ENCODE measurements at regions not wholly inside any gene's neighbourhood (a gene's known extent, or its start where the extent isn't known, plus 50 kb on each side); places are given as distances from the start of the nearest gene placed in this dataset.

DNA sequence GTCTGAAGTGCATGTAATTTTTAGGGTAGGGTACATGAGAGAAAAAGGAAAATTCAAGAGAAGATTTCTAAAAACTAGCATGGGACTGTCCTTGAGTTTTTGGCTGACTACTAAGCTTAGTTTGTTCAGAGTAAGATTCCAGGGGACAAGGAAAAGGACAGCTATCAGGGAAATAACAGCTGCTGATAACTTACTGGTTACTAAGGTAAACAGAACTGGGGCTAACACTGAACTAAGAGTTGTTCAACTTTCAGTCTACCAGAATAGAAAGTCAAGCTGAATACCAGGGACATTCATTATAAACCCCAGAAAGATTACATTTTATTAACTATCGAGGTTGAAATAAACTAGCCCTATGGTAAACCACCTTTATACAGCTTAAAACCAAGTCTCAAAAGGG lies 261.8 kb upstream of the CYRIA start:
- TF ChIP-seq POLR2A (IDR thresholded peaks at IDR 0.05; ENCODE audit: low read depth, low read length) = no peak
- no peak for TF ChIP-seq EZH2 (IDR thresholded peaks at IDR 0.05; ENCODE audit: borderline replicate concordance, control insufficient read depth, low read depth, low read length)
- no peak for TF ChIP-seq CTCF (IDR thresholded peaks at IDR 0.05 in 2 of 3, conservative IDR thresholded peaks at IDR 0.05 in 1 of 3; ENCODE audit: control insufficient read depth in 2 of 3, extremely low read depth in 1 of 3, insufficient read depth in 1 of 3, low read depth in 3 of 3, low read length in 3 of 3)
- no peak for TF ChIP-seq EP300 (IDR thresholded peaks at IDR 0.05; ENCODE audit: borderline replicate concordance in 1 of 2, control insufficient read depth in 1 of 2, low read depth in 2 of 2, low read length in 2 of 2)
- TF ChIP-seq, protein P1, sequence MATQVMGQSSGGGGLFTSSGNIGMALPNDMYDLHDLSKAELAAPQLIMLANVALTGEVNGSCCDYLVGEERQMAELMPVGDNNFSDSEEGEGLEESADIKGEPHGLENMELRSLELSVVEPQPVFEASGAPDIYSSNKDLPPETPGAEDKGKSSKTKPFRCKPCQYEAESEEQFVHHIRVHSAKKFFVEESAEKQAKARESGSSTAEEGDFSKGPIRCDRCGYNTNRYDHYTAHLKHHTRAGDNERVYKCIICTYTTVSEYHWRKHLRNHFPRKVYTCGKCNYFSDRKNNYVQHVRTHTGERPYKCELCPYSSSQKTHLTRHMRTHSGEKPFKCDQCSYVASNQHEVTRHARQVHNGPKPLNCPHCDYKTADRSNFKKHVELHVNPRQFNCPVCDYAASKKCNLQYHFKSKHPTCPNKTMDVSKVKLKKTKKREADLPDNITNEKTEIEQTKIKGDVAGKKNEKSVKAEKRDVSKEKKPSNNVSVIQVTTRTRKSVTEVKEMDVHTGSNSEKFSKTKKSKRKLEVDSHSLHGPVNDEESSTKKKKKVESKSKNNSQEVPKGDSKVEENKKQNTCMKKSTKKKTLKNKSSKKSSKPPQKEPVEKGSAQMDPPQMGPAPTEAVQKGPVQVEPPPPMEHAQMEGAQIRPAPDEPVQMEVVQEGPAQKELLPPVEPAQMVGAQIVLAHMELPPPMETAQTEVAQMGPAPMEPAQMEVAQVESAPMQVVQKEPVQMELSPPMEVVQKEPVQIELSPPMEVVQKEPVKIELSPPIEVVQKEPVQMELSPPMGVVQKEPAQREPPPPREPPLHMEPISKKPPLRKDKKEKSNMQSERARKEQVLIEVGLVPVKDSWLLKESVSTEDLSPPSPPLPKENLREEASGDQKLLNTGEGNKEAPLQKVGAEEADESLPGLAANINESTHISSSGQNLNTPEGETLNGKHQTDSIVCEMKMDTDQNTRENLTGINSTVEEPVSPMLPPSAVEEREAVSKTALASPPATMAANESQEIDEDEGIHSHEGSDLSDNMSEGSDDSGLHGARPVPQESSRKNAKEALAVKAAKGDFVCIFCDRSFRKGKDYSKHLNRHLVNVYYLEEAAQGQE (IDR thresholded peaks at IDR 0.05; ENCODE audit: low read depth, low read length) = no peak
- TF ChIP-seq TARDBP (IDR thresholded peaks at IDR 0.05; ENCODE audit: borderline replicate concordance) = no peak
- TF ChIP-seq, protein P2, sequence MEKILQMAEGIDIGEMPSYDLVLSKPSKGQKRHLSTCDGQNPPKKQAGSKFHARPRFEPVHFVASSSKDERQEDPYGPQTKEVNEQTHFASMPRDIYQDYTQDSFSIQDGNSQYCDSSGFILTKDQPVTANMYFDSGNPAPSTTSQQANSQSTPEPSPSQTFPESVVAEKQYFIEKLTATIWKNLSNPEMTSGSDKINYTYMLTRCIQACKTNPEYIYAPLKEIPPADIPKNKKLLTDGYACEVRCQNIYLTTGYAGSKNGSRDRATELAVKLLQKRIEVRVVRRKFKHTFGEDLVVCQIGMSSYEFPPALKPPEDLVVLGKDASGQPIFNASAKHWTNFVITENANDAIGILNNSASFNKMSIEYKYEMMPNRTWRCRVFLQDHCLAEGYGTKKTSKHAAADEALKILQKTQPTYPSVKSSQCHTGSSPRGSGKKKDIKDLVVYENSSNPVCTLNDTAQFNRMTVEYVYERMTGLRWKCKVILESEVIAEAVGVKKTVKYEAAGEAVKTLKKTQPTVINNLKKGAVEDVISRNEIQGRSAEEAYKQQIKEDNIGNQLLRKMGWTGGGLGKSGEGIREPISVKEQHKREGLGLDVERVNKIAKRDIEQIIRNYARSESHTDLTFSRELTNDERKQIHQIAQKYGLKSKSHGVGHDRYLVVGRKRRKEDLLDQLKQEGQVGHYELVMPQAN (conservative IDR thresholded peaks at IDR 0.05) = no peak
- no peak for TF ChIP-seq JUNB (IDR thresholded peaks at IDR 0.05)
- TF ChIP-seq POLR2AphosphoS5 (IDR thresholded peaks at IDR 0.05; ENCODE audit: low read length) = no peak
- TF ChIP-seq SIN3A (IDR thresholded peaks at IDR 0.05; ENCODE audit: low read depth, low read length) = no peak
- TF ChIP-seq CHD4 (IDR thresholded peaks at IDR 0.05) = no peak
- no peak for TF ChIP-seq ATF2 (IDR thresholded peaks at IDR 0.05; ENCODE audit: low read length)
- TF ChIP-seq CREB1 (IDR thresholded peaks at IDR 0.05; ENCODE audit: low read depth) = no peak
- no peak for TF ChIP-seq ATF7 (IDR thresholded peaks at IDR 0.05; ENCODE audit: low read depth)
